HepG2 (cell line): ENCODE measurements at regions not wholly inside any gene's neighbourhood (a gene's known extent, or its start where the extent isn't known, plus 50 kb on each side); places are given as distances from the start of the nearest gene placed in this dataset.
A peak's percentile ranks its signal among the peaks of the same experiment; 100 is the strongest.

ENCODE experiments used
- KDM3A ChIP-seq: IDR thresholded peaks from 2 replicates; pipeline ENCODE4 v1.6.1; 2018; ENCODE audit warnings: low read depth, missing compliant biosample characterization
- SMAD1 ChIP-seq: sonication (generic); formaldehyde crosslinking; IDR thresholded peaks from 2 replicates; pipeline ENCODE4 v1.4.0; 2020; ENCODE audit warnings: missing genetic modification reagents, low read depth, mild to moderate bottlenecking, borderline replicate concordance
- SMARCE1 ChIP-seq: fragments of 450-650 bp; IDR thresholded peaks from 2 replicates; pipeline ENCODE4 v1.6.1; 2017; ENCODE audit warnings: borderline replicate concordance
- TAF15 ChIP-seq: fragments of 200-400 bp; formaldehyde crosslinking; IDR thresholded peaks from one replicate; pipeline ENCODE4 v1.6.1; 2018; ENCODE audit warnings: mild to moderate bottlenecking, low read depth, low read length; ENCODE audit not compliant: poor library complexity, severe bottlenecking
- ZNF737 ChIP-seq: sonication (generic); formaldehyde crosslinking; IDR thresholded peaks from 2 replicates; pipeline ENCODE4 v1.5.0; 2020; ENCODE audit warnings: missing genetic modification reagents, mild to moderate bottlenecking, borderline replicate concordance
- TF ChIP-seq, protein P1 (sequence below): sonication (generic); formaldehyde crosslinking; IDR thresholded peaks from 2 replicates; pipeline ENCODE4 v1.8.0; 2022; ENCODE audit warnings: missing genetic modification reagents, mild to moderate bottlenecking, inconsistent platforms, borderline replicate concordance
- TF ChIP-seq, protein P2 (sequence below): sonication (generic); formaldehyde crosslinking; conservative IDR thresholded peaks from 2 replicates; pipeline ENCODE4 v1.4.0; 2020; ENCODE audit warnings: mild to moderate bottlenecking, missing genetic modification reagents, moderate library complexity
- TF ChIP-seq, protein P3 (sequence below): sonication (generic); formaldehyde crosslinking; IDR thresholded peaks from 2 replicates; pipeline ENCODE4 v1.5.0; 2020; ENCODE audit warnings: mild to moderate bottlenecking, missing genetic modification reagents
- TF ChIP-seq, protein P4 (sequence below): sonication (generic); formaldehyde crosslinking; IDR thresholded peaks from 2 replicates; pipeline ENCODE4 v1.5.0; 2020; ENCODE audit warnings: mild to moderate bottlenecking, missing genetic modification reagents
- TF ChIP-seq, protein P5 (sequence below): sonication (generic); formaldehyde crosslinking; conservative IDR thresholded peaks from 2 replicates; pipeline ENCODE4 v1.8.0; 2022; ENCODE audit warnings: low read depth, missing genetic modification reagents
- TF ChIP-seq, protein P6 (sequence below): sonication (generic); formaldehyde crosslinking; IDR thresholded peaks from 2 replicates; pipeline ENCODE4 v1.5.1; 2020; ENCODE audit warnings: mild to moderate bottlenecking, missing genetic modification reagents, moderate library complexity

DNA sequence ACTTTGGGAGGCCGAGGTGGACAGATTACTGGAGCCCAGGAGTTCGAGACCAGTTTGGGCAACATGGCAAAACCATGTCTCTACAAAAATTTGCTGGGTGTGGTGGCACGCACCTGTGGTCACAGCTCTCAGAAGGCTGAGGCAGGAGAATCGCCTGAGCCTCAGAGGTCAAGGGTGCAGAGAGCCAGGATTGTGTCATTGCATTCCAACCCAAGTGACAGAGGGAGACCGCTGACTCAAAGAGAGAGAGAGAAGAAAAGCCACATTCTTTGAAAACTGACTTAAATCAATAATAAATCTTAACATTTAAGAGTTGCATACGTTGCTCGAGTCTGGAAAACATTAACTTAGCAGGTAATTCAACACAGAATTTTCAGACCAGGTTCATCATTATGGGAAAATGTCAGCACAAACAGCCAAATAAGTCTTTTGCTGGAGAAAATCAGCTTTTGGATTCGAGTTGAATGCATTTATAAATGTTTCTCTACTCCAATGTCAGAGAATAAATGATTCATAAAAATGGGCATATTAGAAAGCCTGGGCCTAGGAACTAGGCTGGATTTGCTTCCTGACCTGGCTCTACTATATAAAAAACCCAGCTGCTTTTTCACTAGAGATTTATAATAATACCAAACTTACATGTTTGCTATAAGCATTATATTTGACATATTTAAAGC lies 68.3 kb upstream of the RBPJ start (continued):
- TF ChIP-seq, protein P1, sequence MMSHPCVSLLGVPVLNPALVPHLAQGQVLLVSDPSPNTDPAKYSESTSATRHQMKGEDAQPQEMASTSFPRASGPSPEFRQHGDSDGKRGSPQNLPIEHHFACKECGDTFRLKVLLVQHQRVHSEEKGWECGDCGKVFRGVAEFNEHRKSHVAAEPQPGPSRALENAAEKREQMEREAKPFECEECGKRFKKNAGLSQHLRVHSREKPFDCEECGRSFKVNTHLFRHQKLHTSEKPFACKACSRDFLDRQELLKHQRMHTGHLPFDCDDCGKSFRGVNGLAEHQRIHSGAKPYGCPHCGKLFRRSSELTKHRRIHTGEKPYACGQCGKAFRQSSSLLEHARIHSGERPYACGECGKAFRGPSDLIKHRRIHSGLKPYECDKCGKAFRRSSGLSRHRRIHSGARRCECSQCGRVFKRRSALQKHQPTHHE (CRISPR knock-in tag), result no peak
- TF ChIP-seq, protein P2, sequence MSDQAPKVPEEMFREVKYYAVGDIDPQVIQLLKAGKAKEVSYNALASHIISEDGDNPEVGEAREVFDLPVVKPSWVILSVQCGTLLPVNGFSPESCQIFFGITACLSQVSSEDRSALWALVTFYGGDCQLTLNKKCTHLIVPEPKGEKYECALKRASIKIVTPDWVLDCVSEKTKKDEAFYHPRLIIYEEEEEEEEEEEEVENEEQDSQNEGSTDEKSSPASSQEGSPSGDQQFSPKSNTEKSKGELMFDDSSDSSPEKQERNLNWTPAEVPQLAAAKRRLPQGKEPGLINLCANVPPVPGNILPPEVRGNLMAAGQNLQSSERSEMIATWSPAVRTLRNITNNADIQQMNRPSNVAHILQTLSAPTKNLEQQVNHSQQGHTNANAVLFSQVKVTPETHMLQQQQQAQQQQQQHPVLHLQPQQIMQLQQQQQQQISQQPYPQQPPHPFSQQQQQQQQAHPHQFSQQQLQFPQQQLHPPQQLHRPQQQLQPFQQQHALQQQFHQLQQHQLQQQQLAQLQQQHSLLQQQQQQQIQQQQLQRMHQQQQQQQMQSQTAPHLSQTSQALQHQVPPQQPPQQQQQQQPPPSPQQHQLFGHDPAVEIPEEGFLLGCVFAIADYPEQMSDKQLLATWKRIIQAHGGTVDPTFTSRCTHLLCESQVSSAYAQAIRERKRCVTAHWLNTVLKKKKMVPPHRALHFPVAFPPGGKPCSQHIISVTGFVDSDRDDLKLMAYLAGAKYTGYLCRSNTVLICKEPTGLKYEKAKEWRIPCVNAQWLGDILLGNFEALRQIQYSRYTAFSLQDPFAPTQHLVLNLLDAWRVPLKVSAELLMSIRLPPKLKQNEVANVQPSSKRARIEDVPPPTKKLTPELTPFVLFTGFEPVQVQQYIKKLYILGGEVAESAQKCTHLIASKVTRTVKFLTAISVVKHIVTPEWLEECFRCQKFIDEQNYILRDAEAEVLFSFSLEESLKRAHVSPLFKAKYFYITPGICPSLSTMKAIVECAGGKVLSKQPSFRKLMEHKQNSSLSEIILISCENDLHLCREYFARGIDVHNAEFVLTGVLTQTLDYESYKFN (CRISPR knock-in tag), result peak; percentile 44; the same call in 1 of the 2 replicates
- TF ChIP-seq KDM3A (CRISPR knock-in tag) (no peak), SMARCE1 (no peak), TAF15 (no peak), ZNF737 (CRISPR knock-in tag) (no peak), SMAD1 (CRISPR knock-in tag) (no peak)
- TF ChIP-seq, protein P3, sequence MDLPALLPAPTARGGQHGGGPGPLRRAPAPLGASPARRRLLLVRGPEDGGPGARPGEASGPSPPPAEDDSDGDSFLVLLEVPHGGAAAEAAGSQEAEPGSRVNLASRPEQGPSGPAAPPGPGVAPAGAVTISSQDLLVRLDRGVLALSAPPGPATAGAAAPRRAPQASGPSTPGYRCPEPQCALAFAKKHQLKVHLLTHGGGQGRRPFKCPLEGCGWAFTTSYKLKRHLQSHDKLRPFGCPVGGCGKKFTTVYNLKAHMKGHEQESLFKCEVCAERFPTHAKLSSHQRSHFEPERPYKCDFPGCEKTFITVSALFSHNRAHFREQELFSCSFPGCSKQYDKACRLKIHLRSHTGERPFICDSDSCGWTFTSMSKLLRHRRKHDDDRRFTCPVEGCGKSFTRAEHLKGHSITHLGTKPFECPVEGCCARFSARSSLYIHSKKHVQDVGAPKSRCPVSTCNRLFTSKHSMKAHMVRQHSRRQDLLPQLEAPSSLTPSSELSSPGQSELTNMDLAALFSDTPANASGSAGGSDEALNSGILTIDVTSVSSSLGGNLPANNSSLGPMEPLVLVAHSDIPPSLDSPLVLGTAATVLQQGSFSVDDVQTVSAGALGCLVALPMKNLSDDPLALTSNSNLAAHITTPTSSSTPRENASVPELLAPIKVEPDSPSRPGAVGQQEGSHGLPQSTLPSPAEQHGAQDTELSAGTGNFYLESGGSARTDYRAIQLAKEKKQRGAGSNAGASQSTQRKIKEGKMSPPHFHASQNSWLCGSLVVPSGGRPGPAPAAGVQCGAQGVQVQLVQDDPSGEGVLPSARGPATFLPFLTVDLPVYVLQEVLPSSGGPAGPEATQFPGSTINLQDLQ (CRISPR knock-in tag), result no peak
- TF ChIP-seq, protein P4, sequence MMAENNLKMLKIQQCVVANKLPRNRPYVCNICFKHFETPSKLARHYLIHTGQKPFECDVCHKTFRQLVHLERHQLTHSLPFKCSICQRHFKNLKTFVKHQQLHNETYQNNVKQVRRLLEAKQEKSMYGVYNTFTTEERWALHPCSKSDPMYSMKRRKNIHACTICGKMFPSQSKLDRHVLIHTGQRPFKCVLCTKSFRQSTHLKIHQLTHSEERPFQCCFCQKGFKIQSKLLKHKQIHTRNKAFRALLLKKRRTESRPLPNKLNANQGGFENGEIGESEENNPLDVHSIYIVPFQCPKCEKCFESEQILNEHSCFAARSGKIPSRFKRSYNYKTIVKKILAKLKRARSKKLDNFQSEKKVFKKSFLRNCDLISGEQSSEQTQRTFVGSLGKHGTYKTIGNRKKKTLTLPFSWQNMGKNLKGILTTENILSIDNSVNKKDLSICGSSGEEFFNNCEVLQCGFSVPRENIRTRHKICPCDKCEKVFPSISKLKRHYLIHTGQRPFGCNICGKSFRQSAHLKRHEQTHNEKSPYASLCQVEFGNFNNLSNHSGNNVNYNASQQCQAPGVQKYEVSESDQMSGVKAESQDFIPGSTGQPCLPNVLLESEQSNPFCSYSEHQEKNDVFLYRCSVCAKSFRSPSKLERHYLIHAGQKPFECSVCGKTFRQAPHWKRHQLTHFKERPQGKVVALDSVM (CRISPR knock-in tag), result peak; percentile 47
- TF ChIP-seq, protein P5, sequence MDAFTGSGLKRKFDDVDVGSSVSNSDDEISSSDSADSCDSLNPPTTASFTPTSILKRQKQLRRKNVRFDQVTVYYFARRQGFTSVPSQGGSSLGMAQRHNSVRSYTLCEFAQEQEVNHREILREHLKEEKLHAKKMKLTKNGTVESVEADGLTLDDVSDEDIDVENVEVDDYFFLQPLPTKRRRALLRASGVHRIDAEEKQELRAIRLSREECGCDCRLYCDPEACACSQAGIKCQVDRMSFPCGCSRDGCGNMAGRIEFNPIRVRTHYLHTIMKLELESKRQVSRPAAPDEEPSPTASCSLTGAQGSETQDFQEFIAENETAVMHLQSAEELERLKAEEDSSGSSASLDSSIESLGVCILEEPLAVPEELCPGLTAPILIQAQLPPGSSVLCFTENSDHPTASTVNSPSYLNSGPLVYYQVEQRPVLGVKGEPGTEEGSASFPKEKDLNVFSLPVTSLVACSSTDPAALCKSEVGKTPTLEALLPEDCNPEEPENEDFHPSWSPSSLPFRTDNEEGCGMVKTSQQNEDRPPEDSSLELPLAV (CRISPR knock-in tag), result no peak
- TF ChIP-seq, protein P6, sequence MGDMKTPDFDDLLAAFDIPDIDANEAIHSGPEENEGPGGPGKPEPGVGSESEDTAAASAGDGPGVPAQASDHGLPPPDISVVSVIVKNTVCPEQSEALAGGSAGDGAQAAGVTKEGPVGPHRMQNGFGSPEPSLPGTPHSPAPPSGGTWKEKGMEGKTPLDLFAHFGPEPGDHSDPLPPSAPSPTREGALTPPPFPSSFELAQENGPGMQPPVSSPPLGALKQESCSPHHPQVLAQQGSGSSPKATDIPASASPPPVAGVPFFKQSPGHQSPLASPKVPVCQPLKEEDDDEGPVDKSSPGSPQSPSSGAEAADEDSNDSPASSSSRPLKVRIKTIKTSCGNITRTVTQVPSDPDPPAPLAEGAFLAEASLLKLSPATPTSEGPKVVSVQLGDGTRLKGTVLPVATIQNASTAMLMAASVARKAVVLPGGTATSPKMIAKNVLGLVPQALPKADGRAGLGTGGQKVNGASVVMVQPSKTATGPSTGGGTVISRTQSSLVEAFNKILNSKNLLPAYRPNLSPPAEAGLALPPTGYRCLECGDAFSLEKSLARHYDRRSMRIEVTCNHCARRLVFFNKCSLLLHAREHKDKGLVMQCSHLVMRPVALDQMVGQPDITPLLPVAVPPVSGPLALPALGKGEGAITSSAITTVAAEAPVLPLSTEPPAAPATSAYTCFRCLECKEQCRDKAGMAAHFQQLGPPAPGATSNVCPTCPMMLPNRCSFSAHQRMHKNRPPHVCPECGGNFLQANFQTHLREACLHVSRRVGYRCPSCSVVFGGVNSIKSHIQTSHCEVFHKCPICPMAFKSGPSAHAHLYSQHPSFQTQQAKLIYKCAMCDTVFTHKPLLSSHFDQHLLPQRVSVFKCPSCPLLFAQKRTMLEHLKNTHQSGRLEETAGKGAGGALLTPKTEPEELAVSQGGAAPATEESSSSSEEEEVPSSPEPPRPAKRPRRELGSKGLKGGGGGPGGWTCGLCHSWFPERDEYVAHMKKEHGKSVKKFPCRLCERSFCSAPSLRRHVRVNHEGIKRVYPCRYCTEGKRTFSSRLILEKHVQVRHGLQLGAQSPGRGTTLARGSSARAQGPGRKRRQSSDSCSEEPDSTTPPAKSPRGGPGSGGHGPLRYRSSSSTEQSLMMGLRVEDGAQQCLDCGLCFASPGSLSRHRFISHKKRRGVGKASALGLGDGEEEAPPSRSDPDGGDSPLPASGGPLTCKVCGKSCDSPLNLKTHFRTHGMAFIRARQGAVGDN (CRISPR knock-in tag), result no peak
